EL (cell line): ENCODE measurements at regions not wholly inside any gene's neighbourhood (a gene's known extent, or its start where the extent isn't known, plus 50 kb on each side); places are given as distances from the start of the nearest gene placed in this dataset.

Experiments used
- DNase-seq: peaks from one replicate; pipeline ENCODE4 v3.0.0-alpha.2; 2016

- DNase-seq, result no peak
Measured at GRCh38 chr7:36075561-36075960, 77.5 kb upstream of the EEPD1 start.

GRCh38 chr7:36076074-36076473 is 77.0 kb upstream of the EEPD1 start:
- DNase-seq, result no peak

GRCh38 chr7:36078816-36079360 is 74.2 kb upstream of the EEPD1 start:
- DNase-seq, result no peak

- peak; percentile 26 for DNase-seq
Measured at GRCh38 chr7:36079446-36080025, 73.5 kb upstream of the EEPD1 start.

- no peak for DNase-seq
Measured at GRCh38 chr7:36080843-36081242, 72.2 kb upstream of the EEPD1 start.

GRCh38 chr7:36082216-36082615 is 70.8 kb upstream of the EEPD1 start:
- no peak for DNase-seq

- DNase-seq, result no peak
Measured at GRCh38 chr7:36082910-36083309, 70.1 kb upstream of the EEPD1 start.

- no peak for DNase-seq
Measured at GRCh38 chr7:36083626-36084380, 69.3 kb upstream of the EEPD1 start.

GRCh38 chr7:36084485-36085091 is 68.5 kb upstream of the EEPD1 start:
- DNase-seq, result peak; percentile 17

- no peak for DNase-seq
Measured at GRCh38 chr7:36085096-36085495, 68.0 kb upstream of the EEPD1 start.

GRCh38 chr7:36086571-36086970 is 66.5 kb upstream of the EEPD1 start:
- DNase-seq, result no peak

GRCh38 chr7:36088553-36088952 is 64.5 kb upstream of the EEPD1 start:
- no peak for DNase-seq

GRCh38 chr7:36088966-36089365 is 64.1 kb upstream of the EEPD1 start:
- no peak for DNase-seq

GRCh38 chr7:36090976-36091873 is 61.8 kb upstream of the EEPD1 start:
- no peak for DNase-seq

GRCh38 chr7:36091874-36092176 is 61.2 kb upstream of the EEPD1 start:
- no peak for DNase-seq

GRCh38 chr7:36092221-36092771 is 60.8 kb upstream of the EEPD1 start:
- DNase-seq, result no peak

GRCh38 chr7:36096460-36097095 is 56.5 kb upstream of the EEPD1 start:
- no peak for DNase-seq

GRCh38 chr7:36098096-36098495 is 55.0 kb upstream of the EEPD1 start:
- DNase-seq, result no peak

GRCh38 chr7:36100226-36100625 is 52.8 kb upstream of the EEPD1 start:
- DNase-seq, result no peak

GRCh38 chr7:36100634-36101033 is 52.4 kb upstream of the EEPD1 start:
- no peak for DNase-seq
